ENCODE measurements at regions not wholly inside any gene's neighbourhood (a gene's known extent, or its start where the extent isn't known, plus 50 kb on each side); places are given as distances from the start of the nearest gene placed in this dataset.

- TF ChIP-seq CTCF (IDR thresholded peaks at IDR 0.05; ENCODE audit: low read depth, low read length, poor library complexity, severe bottlenecking), result no peak
- no peak for TF ChIP-seq EZH2phosphoT487 (IDR thresholded peaks at IDR 0.05; ENCODE audit: borderline replicate concordance, low read length)
Measured at GRCh38 chr3:187902936-187903335, 157.7 kb upstream of the BCL6 start.
